Tibial nerve (tissue), 4 donors: ENCODE measurements at regions not wholly inside any gene's neighbourhood (a gene's known extent, or its start where the extent isn't known, plus 50 kb on each side); places are given as distances from the start of the nearest gene placed in this dataset.

ENCODE experiments used
- DNase-seq, 2 donors: peaks; one replicate each; pipeline ENCODE4 v3.0.0-alpha.2; 2019; ENCODE audit warnings: low spot score in 2 of 2
- H3K27ac ChIP-seq, 4 donors: fragments of 200-600 bp; sonication (generic) in 3 of 4; one replicate each; pipeline ENCODE4 v1.5.1; 2017 to 2019; ENCODE audit warnings: mild to moderate bottlenecking in 1 of 4
- H3K27me3 ChIP-seq, 2 donors: fragments of 200-600 bp; sonication (generic) in 1 of 2; one replicate each; pipeline versions ENCODE4 v1.5.1 to v1.6.0; 2017 to 2019
- H3K36me3 ChIP-seq, 3 donors: fragments of 200-600 bp; sonication (generic); one replicate each; pipeline ENCODE4 v1.5.1; 2018 to 2019
- H3K4me1 ChIP-seq, 4 donors: fragments of 200-600 bp; sonication (generic) in 3 of 4; one replicate each; pipeline ENCODE4 v1.5.1; 2017 to 2019
- H3K4me3 ChIP-seq, 4 donors: fragments of 200-600 bp; sonication (generic) in 3 of 4; one replicate each; pipeline ENCODE4 v1.5.1; 2017 to 2019; ENCODE audit warnings: mild to moderate bottlenecking in 1 of 4, moderate library complexity in 1 of 4
- H3K9me3 ChIP-seq, 4 donors: fragments of 200-600 bp; sonication (generic) in 3 of 4; one replicate each; pipeline ENCODE4 v1.5.1; 2017 to 2019
- CTCF ChIP-seq, 5 experiments: fragments of 200-600 bp in 3 of 5; fragments of 450-650 bp in 2 of 5; sonication (generic) in 3 of 5; IDR thresholded peaks; one replicate each; pipeline ENCODE4 v1.5.1; 2016 to 2019; ENCODE audit warnings: antibody characterized with exemption in 5 of 5, mild to moderate bottlenecking in 3 of 5, moderate library complexity in 2 of 5
- EP300 ChIP-seq, 2 donors: sonication (generic); formaldehyde crosslinking; IDR thresholded peaks; one replicate each; pipeline ENCODE4 v1.6.1; 2017; ENCODE audit warnings: antibody characterized with exemption in 2 of 2, mild to moderate bottlenecking in 1 of 2
- POLR2A ChIP-seq, 2 donors: fragments of 450-650 bp; IDR thresholded peaks; one replicate each; pipeline ENCODE4 v1.6.1; 2017; ENCODE audit warnings: antibody characterized with exemption in 2 of 2, mild to moderate bottlenecking in 2 of 2, moderate library complexity in 2 of 2
- WGBS, 2 donors: methylation state at CpG; one replicate each; pipeline ENCODE4 v1.1.5; 2018; 5-methylcytosine and 5-hydroxymethylcytosine counted together

DNA sequence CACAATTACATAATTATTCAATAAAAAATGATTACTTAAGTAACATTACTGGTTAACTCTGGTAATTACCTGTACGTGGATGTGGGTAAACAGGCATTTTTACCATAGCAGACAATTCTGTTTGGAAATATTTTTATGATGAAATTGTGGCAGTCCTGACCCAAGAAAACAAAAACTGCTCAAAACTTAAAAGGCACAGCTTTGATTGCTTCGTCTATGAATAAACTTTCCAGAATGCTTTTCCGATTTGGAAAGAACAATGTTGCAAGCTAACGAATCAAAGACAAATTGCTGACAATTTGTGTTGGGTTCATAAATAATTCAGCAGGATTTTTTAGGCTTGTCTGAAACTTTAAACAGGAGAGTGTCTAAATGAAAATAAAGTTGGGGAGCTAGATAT lies 150.6 kb upstream of the GYPA start:
- H3K27ac ChIP-seq = no peak overlapping the region
- no peak overlapping the region for H3K4me3 ChIP-seq
- H3K36me3 ChIP-seq = no peaks in the 10 kb centered on the region
- DNase-seq = no peak
- peaks cover 0 to 5% (median 0%) of the 10 kb centered on the region in 4 donors for H3K4me1 ChIP-seq
- no peaks in the 10 kb centered on the region for H3K9me3 ChIP-seq
- 33 to 48% methylated on average over 4 of the region's 4 CpGs for WGBS, 2 donors
- TF ChIP-seq EP300 (IDR thresholded peaks at IDR 0.05) (no peak), CTCF (IDR thresholded peaks at IDR 0.05) (no peak), POLR2A (IDR thresholded peaks at IDR 0.05) (no peak)
- no peaks in the 10 kb centered on the region for H3K27me3 ChIP-seq

DNA sequence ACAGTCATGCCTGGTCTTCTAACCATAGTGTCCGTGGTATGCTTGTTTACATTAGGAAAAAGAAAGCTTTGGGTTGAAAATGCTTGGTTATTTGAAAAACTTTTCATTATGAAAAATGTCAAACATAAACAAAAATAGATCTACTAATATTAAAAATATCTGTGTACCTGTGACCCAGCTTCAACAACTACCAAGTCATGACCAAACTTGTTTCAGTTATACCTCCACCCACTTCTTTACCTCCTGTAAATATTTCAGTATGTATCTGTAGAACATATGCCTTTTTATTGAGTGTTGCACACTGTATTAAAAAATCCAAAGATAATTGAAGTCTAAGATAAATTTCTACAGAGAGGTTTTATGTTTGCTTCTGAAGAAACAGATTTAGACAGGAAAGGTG lies 153.7 kb upstream of the GYPA start:
- 56 to 60% methylated on average over 1 of the region's 1 CpG for WGBS, 2 donors
- no peak for DNase-seq

GRCh38 chr4:144295286-144295995 lies 154.9 kb upstream of the GYPA start:
- TF ChIP-seq CTCF (IDR thresholded peaks at IDR 0.05) (no peak), POLR2A (IDR thresholded peaks at IDR 0.05) (no peak), EP300 (IDR thresholded peaks at IDR 0.05) (no peak)
- H3K4me1 ChIP-seq = peaks cover 0 to 5% (median 0%) of the 10 kb centered on the region in 4 donors
- WGBS, 2 donors = 87 to 92% methylated on average over 8 of the region's 8 CpGs

More for the DNA sequence above, 153.7 kb upstream of the GYPA start:
- Histone ChIP-seq H3K4me3 (no peak overlapping the region), H3K4me1 (peaks cover 0 to 5% (median 0%) of the 10 kb centered on the region in 4 donors), H3K9me3 (no peaks in the 10 kb centered on the region), H3K36me3 (no peaks in the 10 kb centered on the region), H3K27ac (no peak overlapping the region), H3K27me3 (no peaks in the 10 kb centered on the region)
- TF ChIP-seq EP300 (IDR thresholded peaks at IDR 0.05) (no peak), CTCF (IDR thresholded peaks at IDR 0.05) (no peak)

DNA sequence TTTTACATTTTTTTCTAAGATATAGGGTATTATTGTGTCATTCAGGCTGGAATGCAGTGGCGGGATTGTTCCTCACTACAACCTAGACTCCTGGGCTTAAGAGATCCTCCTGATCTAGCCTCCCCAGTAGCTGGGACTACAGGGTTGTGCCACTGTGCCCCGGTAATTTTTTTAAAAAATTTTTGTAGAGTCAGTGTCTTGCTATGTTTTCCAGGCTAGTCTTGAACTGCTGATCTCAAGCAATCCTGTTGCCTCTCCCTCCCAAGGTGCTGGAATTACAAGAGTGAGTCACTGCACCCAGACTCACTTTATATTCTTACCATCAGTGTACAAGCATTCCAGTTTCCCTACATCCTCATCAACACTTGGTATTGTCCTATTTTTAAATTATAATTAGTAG lies 156.4 kb upstream of the GYPA start:
- no peak overlapping the region for H3K27ac ChIP-seq
- H3K27me3 ChIP-seq = no peaks in the 10 kb centered on the region
- 93 to 94% methylated on average over 2 of the region's 2 CpGs for WGBS, 2 donors
- TF ChIP-seq EP300 (IDR thresholded peaks at IDR 0.05) = no peak
- no peaks in the 10 kb centered on the region for H3K36me3 ChIP-seq
- H3K4me3 ChIP-seq = no peak overlapping the region
- H3K4me1 ChIP-seq = no peaks in the 10 kb centered on the region
- no peak for DNase-seq
- H3K9me3 ChIP-seq = no peaks in the 10 kb centered on the region

More at GRCh38 chr4:144295286-144295995, 154.9 kb upstream of the GYPA start:
- Histone ChIP-seq H3K36me3 (no peaks in the 10 kb centered on the region), H3K9me3 (no peaks in the 10 kb centered on the region), H3K4me3 (no peak overlapping the region), H3K27ac (no peak overlapping the region), H3K27me3 (no peaks in the 10 kb centered on the region)
- no peak for DNase-seq

GRCh38 chr4:144298519-144298918 lies 158.0 kb upstream of the GYPA start:
- Histone ChIP-seq H3K27me3 (no peaks in the 10 kb centered on the region), H3K36me3 (no peaks in the 10 kb centered on the region), H3K4me1 (no peaks in the 10 kb centered on the region), H3K4me3 (no peak overlapping the region), H3K27ac (no peak overlapping the region), H3K9me3 (no peaks in the 10 kb centered on the region)
- TF ChIP-seq EP300 (IDR thresholded peaks at IDR 0.05) = no peak
- no peak for TF ChIP-seq POLR2A (IDR thresholded peaks at IDR 0.05)
- no peak for TF ChIP-seq CTCF (IDR thresholded peaks at IDR 0.05)
- no peak for DNase-seq
- 51 to 70% methylated on average over 3 of the region's 3 CpGs for WGBS, 2 donors
